SK-N-SH treated with all-trans-retinoic acid at 6 μM for 48 hours (cell line): ENCODE measurements at regions not wholly inside any gene's neighbourhood (a gene's known extent, or its start where the extent isn't known, plus 50 kb on each side); places are given as distances from the start of the nearest gene placed in this dataset.

ENCODE experiments used
- CREB5 ChIP-seq: fragments of 250-450 bp; sonication (Bioruptor Pico); IDR thresholded peaks from 2 replicates; pipeline ENCODE4 v1.5.1; 2020; ENCODE audit warnings: low read depth, mild to moderate bottlenecking, moderate library complexity
- ISL1 ChIP-seq: fragments of 250-450 bp; sonication (Bioruptor Pico); IDR thresholded peaks from 2 replicates; pipeline ENCODE4 v2.1.2; 2022; ENCODE audit warnings: mild to moderate bottlenecking, moderate library complexity
- RARB ChIP-seq: fragments of 250-450 bp; sonication (Bioruptor Pico); IDR thresholded peaks from 2 replicates; pipeline ENCODE4 v1.8.0; 2021; ENCODE audit warnings: mild to moderate bottlenecking, moderate library complexity
- TCF4 ChIP-seq: fragments of 250-450 bp; sonication (Bioruptor Pico); IDR thresholded peaks from 2 replicates; pipeline ENCODE4 v1.8.0; 2021; ENCODE audit warnings: mild to moderate bottlenecking, moderate library complexity, borderline replicate concordance
- ZNF565 ChIP-seq: fragments of 450-650 bp; formaldehyde crosslinking; conservative IDR thresholded peaks from 2 replicates; pipeline ENCODE4 v1.5.0; 2020; ENCODE audit warnings: low read depth, mild to moderate bottlenecking, moderate library complexity

- no peak for TF ChIP-seq RARB (CRISPR knock-in tag)
- TF ChIP-seq CREB5 (CRISPR knock-in tag), result no peak
- no peak for TF ChIP-seq ISL1 (CRISPR knock-in tag)
- no peak for TF ChIP-seq ZNF565 (CRISPR knock-in tag)
- TF ChIP-seq TCF4, result no peak
These were observed 583.2 kb downstream of the GLRX3 start for GRCh38 chr10:130719448-130719752.
